ENCODE measurements at regions not wholly inside any gene's neighbourhood (a gene's known extent, or its start where the extent isn't known, plus 50 kb on each side); places are given as distances from the start of the nearest gene placed in this dataset.

GRCh38 chr2:33735096-33735495 lies 136.0 kb upstream of the FAM98A start:
- TF ChIP-seq HSF1 (IDR thresholded peaks at IDR 0.05; ENCODE audit: low read depth, low read length) (no peak), CEBPZ (IDR thresholded peaks at IDR 0.05; ENCODE audit: low read depth, low read length) (no peak), MEF2A (IDR thresholded peaks at IDR 0.05; ENCODE audit: insufficient read depth, low read depth, low read length) (no peak), ZNF274 (IDR thresholded peaks at IDR 0.05; ENCODE audit: insufficient read depth, insufficient read length) (no peak), TAF1 (IDR thresholded peaks at IDR 0.05; ENCODE audit: borderline replicate concordance, low read depth, low read length) (no peak), ATF2 (IDR thresholded peaks at IDR 0.05; ENCODE audit: low read length) (no peak), CTCF (IDR thresholded peaks at IDR 0.05 in 2 of 3, conservative IDR thresholded peaks at IDR 0.05 in 1 of 3; ENCODE audit: control insufficient read depth in 2 of 3, extremely low read depth in 1 of 3, insufficient read depth in 1 of 3, low read depth in 3 of 3, low read length in 3 of 3) (no peak)

All from GM12878 (cell line).